NB4 (cell line): ENCODE measurements at regions not wholly inside any gene's neighbourhood (a gene's known extent, or its start where the extent isn't known, plus 50 kb on each side); places are given as distances from the start of the nearest gene placed in this dataset.

ENCODE experiments used
- CTCF ChIP-seq: IDR thresholded peaks from one replicate; pipeline ENCODE4 v1.5.1; 2012; ENCODE audit warnings: low read depth, low read length
- MAX ChIP-seq: IDR thresholded peaks from 2 replicates; pipeline ENCODE4 v1.6.1; 2011; ENCODE audit warnings: low read depth, low read length
- POLR2A ChIP-seq: IDR thresholded peaks from 2 replicates; pipeline ENCODE4 v1.6.1; 2011; ENCODE audit warnings: mild to moderate bottlenecking; ENCODE audit not compliant: insufficient read length; ENCODE audit errors: extremely low read depth

DNA sequence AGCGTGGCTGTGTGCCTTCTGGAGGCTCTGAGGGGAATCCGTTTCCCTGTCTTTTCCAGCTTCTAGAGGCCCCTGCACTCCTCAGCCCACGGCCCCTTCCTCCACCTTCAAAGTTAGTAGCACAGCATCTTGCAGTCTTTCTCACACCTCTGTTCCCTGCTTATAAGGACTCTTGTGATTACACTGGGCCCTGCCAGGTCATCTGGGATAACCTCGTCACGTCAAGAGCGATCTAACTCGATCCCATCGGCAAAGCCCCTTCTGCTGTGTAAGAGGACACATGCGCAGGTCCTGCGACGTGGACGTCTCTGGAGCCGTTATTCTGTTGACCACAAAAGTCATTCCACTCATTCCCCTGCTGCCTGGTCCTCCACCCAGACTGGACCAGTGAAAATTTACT is 159.2 kb downstream of the BMP7 start:
- TF ChIP-seq POLR2A: no peak
- TF ChIP-seq CTCF: no peak
- no peak for TF ChIP-seq MAX
